Sigmoid colon (tissue), 4 donors: ENCODE measurements at regions not wholly inside any gene's neighbourhood (a gene's known extent, or its start where the extent isn't known, plus 50 kb on each side); places are given as distances from the start of the nearest gene placed in this dataset.

ENCODE experiments used
- POLR2A ChIP-seq, 2 donors: fragments of 450-650 bp; IDR thresholded peaks; one replicate each; pipeline ENCODE4 v1.6.1; 2016; ENCODE audit warnings: antibody characterized with exemption in 2 of 2, mild to moderate bottlenecking in 2 of 2, moderate library complexity in 2 of 2
- POLR2AphosphoS5 ChIP-seq, 4 donors: sonication (generic); formaldehyde crosslinking; IDR thresholded peaks; one replicate each; pipeline ENCODE4 v1.6.1; 2017; ENCODE audit warnings: antibody characterized with exemption in 4 of 4
- TF ChIP-seq, protein P1 (sequence below), 4 experiments: fragments of 450-650 bp in 3 of 4; fragments of 200-600 bp in 1 of 4; IDR thresholded peaks; one replicate each; pipeline ENCODE4 v1.5.1; 2016 to 2019; ENCODE audit warnings: antibody characterized with exemption in 4 of 4, mild to moderate bottlenecking in 3 of 4, moderate library complexity in 2 of 4

DNA sequence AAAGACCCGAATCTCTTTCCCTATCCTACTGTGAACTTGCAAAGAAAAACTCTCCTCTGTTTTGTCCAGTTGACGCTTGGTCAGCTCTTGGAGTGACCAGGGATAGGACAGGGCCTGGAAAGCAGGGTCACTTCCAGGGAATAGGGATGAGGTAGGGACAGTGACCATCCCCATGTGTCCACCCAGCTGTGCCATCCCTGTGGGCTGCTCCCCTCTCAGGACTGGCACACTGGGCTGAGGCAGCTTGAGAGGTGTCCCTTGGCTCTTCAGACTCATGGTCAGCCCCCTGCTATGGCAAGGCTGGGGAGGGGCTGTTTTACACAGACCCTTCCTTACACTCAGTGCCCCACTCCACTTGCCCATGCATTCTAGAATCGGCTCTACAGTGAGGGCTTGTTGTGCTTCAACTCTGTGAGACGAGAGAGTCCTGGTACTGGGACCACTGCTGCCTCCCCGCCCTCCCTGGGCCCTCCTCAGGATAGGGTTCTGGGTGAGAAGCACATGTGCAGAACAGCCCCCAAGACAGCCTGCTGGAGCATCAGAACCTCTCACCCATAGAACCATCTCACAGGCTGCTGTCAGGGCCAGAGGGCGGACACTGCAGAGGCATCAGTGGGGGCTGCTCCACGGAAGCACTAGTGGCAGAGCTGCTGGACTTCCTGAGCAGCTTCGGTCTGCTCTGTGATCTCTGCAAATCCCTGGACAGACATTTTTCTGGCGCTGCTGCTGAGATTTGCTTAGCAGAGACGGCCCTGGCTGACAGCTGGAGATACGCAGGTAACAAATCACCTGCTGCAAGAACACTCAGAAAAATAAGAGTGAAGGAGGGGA lies 202.8 kb upstream of the CXCL12 start:
- TF ChIP-seq, protein P1, sequence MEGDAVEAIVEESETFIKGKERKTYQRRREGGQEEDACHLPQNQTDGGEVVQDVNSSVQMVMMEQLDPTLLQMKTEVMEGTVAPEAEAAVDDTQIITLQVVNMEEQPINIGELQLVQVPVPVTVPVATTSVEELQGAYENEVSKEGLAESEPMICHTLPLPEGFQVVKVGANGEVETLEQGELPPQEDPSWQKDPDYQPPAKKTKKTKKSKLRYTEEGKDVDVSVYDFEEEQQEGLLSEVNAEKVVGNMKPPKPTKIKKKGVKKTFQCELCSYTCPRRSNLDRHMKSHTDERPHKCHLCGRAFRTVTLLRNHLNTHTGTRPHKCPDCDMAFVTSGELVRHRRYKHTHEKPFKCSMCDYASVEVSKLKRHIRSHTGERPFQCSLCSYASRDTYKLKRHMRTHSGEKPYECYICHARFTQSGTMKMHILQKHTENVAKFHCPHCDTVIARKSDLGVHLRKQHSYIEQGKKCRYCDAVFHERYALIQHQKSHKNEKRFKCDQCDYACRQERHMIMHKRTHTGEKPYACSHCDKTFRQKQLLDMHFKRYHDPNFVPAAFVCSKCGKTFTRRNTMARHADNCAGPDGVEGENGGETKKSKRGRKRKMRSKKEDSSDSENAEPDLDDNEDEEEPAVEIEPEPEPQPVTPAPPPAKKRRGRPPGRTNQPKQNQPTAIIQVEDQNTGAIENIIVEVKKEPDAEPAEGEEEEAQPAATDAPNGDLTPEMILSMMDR (IDR thresholded peaks at IDR 0.05): no peak
- TF ChIP-seq POLR2A (IDR thresholded peaks at IDR 0.05) (no peak), POLR2AphosphoS5 (IDR thresholded peaks at IDR 0.05) (no peak)
